GM23338 (cell line): ENCODE measurements at regions not wholly inside any gene's neighbourhood (a gene's known extent, or its start where the extent isn't known, plus 50 kb on each side); places are given as distances from the start of the nearest gene placed in this dataset.
A peak's percentile ranks its signal among the peaks of the same experiment; 100 is the strongest.

Experiments
- ATAC-seq: fragments of 200-7000 bp; cut with Tn5 transposase; 3 replicates; pipeline ENCODE4 v1.9.1; 2020
- DNase-seq: peaks from one replicate; pipeline ENCODE4 v3.0.0-alpha.2; 2015; ENCODE audit warnings: low spot score
- H2AFZ ChIP-seq: fragments of 200-600 bp; sonication (generic); 2 replicates; pipeline ENCODE4 v1.8.0; 2016; ENCODE audit warnings: antibody characterized with exemption, mild to moderate bottlenecking, moderate library complexity
- H3F3A ChIP-seq: fragments of 200-600 bp; sonication (generic); replicated peaks from 2 replicates; pipeline ENCODE4 v1.8.0; 2017; ENCODE audit warnings: antibody characterized with exemption, mixed run types, low read depth
- H3K27ac ChIP-seq: fragments of 200-600 bp; sonication (generic); 2 replicates; pipeline ENCODE4 v1.6.1; 2016; ENCODE audit warnings: low read depth
- H3K27me3 ChIP-seq: fragments of 200-600 bp; sonication (generic); 2 replicates; pipeline ENCODE4 v1.8.0; 2016; ENCODE audit warnings: mild to moderate bottlenecking, mixed run types, moderate library complexity; ENCODE audit not compliant: insufficient read depth
- H3K36me3 ChIP-seq: fragments of 200-600 bp; sonication (generic); 2 replicates; pipeline ENCODE4 v1.8.0; 2016; ENCODE audit warnings: mild to moderate bottlenecking; ENCODE audit not compliant: insufficient read depth
- H3K4me1 ChIP-seq: fragments of 200-600 bp; sonication (generic); 2 replicates; pipeline ENCODE4 v1.8.0; 2016; ENCODE audit warnings: mild to moderate bottlenecking, moderate library complexity; ENCODE audit not compliant: insufficient read depth
- H3K4me2 ChIP-seq: fragments of 200-600 bp; sonication (generic); 2 replicates; pipeline ENCODE4 v1.7.1; 2017; ENCODE audit warnings: mixed run types
- H3K4me3 ChIP-seq: fragments of 200-600 bp; sonication (generic); 2 replicates; pipeline ENCODE4 v1.6.1; 2016; ENCODE audit warnings: mixed run types
- H3K79me2 ChIP-seq: fragments of 200-600 bp; sonication (generic); replicated peaks from 2 replicates; pipeline ENCODE4 v1.8.0; 2017; ENCODE audit warnings: mild to moderate bottlenecking; ENCODE audit not compliant: insufficient read depth
- H3K9me2 ChIP-seq: fragments of 200-600 bp; sonication (generic); 2 replicates; pipeline ENCODE4 v1.8.0; 2017; ENCODE audit not compliant: insufficient read depth
- H4K20me1 ChIP-seq: fragments of 200-600 bp; sonication (generic); replicated peaks from 2 replicates; pipeline ENCODE4 v1.8.0; 2017; ENCODE audit warnings: mild to moderate bottlenecking; ENCODE audit not compliant: insufficient read depth
- H3K27ac Mint-ChIP-seq: 2 replicates; pipeline ENCODE4 v1.8.0; 2020; ENCODE audit warnings: inconsistent platforms, mild to moderate bottlenecking, moderate library complexity, mixed read lengths
- H3K27me3 Mint-ChIP-seq: 3 replicates; pipeline ENCODE4 v1.8.0; 2022; ENCODE audit warnings: low read depth, mild to moderate bottlenecking, moderate library complexity, mixed read lengths, inconsistent platforms; ENCODE audit not compliant: insufficient read depth, poor library complexity
- H3K36me3 Mint-ChIP-seq: 3 replicates; pipeline ENCODE4 v1.8.0; 2021; ENCODE audit warnings: low read depth, mild to moderate bottlenecking, inconsistent platforms, moderate library complexity, mixed read lengths
- H3K4me1 Mint-ChIP-seq: 3 replicates; pipeline ENCODE4 v1.8.0; 2020; ENCODE audit warnings: mild to moderate bottlenecking, inconsistent platforms, mixed read lengths
- H3K4me3 Mint-ChIP-seq: 3 replicates; pipeline ENCODE4 v1.8.0; 2021; ENCODE audit warnings: moderate library complexity, mild to moderate bottlenecking, inconsistent platforms, mixed read lengths
- H3K9me3 Mint-ChIP-seq: 3 replicates; pipeline ENCODE4 v1.8.0; 2020; ENCODE audit warnings: moderate library complexity, mild to moderate bottlenecking, inconsistent platforms, mixed read lengths
- CREB1 ChIP-seq: fragments of 250-450 bp; sonication (Bioruptor Pico); IDR thresholded peaks from 2 replicates; pipeline ENCODE4 v1.5.0; 2020; ENCODE audit warnings: low read depth, mild to moderate bottlenecking, moderate library complexity
- EZH2phosphoT487 ChIP-seq: fragments of 200-600 bp; sonication (generic); IDR thresholded peaks from one replicate; pipeline ENCODE4 v1.8.1; 2018; ENCODE audit warnings: antibody characterized with exemption; ENCODE audit not compliant: unreplicated experiment
- STAT1 ChIP-seq: IDR thresholded peaks from one replicate; pipeline ENCODE4 v1.6.1; 2016; ENCODE audit warnings: antibody characterized with exemption; ENCODE audit not compliant: unreplicated experiment
- TF ChIP-seq, protein P1 (sequence below): IDR thresholded peaks from 2 replicates; pipeline ENCODE4 v1.6.1; 2016; ENCODE audit warnings: antibody characterized with exemption
- TF ChIP-seq, protein P2 (sequence below): fragments of 250-450 bp; sonication (Bioruptor Pico); IDR thresholded peaks from 2 replicates; pipeline ENCODE4 v1.5.0; 2020; ENCODE audit warnings: mild to moderate bottlenecking, moderate library complexity

DNA sequence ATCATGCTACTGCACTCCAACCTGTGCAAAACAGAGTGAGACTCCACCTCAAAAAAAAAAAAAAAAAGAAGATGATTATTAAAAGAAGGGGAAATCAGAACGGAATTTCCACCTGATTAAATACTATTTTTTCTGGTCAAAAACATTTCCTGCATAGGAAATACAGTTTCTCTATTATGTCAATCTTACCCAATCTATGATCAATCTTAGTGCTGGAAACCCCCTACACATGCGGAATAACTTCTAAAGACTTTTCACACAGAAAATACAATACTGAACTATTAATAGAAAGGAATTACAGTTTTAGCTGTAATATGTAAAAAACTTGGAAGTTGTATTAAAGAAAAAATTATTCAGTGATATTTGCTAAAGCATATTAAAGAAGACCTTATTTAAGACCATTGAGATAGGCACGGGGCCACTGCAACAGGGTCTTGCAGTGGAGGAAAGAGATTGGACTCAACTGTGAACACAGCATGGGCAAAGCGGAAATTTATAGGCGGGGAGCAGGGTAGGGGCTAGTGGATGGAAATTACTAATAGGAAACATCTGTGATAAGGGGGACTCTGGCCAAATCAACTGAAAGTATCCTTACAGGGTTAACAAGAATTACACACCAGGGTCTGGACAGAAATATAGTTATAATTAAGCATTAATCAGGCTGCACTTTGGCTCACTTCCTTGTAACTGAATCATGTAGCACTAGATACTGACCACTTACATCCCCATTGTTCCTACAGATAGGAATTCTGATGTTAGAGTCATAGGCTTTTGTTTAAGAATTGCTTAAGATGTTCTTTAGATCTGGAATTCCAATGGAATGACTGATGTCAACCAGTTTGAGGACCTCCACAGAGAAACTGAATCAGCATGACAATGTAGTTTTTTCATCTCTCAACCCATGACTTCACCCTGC is 411.5 kb upstream of the DDI1 start:
- H3K4me1 Mint-ChIP-seq: peaks cover 18% of the 10 kb centered on the region
- peak; percentile 52; the same call in 2 of the 3 replicates for ATAC-seq
- TF ChIP-seq STAT1: no peak
- TF ChIP-seq CREB1 (CRISPR knock-in tag): no peak
- TF ChIP-seq EZH2phosphoT487: no peak
- TF ChIP-seq, protein P1, sequence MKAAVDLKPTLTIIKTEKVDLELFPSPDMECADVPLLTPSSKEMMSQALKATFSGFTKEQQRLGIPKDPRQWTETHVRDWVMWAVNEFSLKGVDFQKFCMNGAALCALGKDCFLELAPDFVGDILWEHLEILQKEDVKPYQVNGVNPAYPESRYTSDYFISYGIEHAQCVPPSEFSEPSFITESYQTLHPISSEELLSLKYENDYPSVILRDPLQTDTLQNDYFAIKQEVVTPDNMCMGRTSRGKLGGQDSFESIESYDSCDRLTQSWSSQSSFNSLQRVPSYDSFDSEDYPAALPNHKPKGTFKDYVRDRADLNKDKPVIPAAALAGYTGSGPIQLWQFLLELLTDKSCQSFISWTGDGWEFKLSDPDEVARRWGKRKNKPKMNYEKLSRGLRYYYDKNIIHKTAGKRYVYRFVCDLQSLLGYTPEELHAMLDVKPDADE: no peak
- TF ChIP-seq, protein P2, sequence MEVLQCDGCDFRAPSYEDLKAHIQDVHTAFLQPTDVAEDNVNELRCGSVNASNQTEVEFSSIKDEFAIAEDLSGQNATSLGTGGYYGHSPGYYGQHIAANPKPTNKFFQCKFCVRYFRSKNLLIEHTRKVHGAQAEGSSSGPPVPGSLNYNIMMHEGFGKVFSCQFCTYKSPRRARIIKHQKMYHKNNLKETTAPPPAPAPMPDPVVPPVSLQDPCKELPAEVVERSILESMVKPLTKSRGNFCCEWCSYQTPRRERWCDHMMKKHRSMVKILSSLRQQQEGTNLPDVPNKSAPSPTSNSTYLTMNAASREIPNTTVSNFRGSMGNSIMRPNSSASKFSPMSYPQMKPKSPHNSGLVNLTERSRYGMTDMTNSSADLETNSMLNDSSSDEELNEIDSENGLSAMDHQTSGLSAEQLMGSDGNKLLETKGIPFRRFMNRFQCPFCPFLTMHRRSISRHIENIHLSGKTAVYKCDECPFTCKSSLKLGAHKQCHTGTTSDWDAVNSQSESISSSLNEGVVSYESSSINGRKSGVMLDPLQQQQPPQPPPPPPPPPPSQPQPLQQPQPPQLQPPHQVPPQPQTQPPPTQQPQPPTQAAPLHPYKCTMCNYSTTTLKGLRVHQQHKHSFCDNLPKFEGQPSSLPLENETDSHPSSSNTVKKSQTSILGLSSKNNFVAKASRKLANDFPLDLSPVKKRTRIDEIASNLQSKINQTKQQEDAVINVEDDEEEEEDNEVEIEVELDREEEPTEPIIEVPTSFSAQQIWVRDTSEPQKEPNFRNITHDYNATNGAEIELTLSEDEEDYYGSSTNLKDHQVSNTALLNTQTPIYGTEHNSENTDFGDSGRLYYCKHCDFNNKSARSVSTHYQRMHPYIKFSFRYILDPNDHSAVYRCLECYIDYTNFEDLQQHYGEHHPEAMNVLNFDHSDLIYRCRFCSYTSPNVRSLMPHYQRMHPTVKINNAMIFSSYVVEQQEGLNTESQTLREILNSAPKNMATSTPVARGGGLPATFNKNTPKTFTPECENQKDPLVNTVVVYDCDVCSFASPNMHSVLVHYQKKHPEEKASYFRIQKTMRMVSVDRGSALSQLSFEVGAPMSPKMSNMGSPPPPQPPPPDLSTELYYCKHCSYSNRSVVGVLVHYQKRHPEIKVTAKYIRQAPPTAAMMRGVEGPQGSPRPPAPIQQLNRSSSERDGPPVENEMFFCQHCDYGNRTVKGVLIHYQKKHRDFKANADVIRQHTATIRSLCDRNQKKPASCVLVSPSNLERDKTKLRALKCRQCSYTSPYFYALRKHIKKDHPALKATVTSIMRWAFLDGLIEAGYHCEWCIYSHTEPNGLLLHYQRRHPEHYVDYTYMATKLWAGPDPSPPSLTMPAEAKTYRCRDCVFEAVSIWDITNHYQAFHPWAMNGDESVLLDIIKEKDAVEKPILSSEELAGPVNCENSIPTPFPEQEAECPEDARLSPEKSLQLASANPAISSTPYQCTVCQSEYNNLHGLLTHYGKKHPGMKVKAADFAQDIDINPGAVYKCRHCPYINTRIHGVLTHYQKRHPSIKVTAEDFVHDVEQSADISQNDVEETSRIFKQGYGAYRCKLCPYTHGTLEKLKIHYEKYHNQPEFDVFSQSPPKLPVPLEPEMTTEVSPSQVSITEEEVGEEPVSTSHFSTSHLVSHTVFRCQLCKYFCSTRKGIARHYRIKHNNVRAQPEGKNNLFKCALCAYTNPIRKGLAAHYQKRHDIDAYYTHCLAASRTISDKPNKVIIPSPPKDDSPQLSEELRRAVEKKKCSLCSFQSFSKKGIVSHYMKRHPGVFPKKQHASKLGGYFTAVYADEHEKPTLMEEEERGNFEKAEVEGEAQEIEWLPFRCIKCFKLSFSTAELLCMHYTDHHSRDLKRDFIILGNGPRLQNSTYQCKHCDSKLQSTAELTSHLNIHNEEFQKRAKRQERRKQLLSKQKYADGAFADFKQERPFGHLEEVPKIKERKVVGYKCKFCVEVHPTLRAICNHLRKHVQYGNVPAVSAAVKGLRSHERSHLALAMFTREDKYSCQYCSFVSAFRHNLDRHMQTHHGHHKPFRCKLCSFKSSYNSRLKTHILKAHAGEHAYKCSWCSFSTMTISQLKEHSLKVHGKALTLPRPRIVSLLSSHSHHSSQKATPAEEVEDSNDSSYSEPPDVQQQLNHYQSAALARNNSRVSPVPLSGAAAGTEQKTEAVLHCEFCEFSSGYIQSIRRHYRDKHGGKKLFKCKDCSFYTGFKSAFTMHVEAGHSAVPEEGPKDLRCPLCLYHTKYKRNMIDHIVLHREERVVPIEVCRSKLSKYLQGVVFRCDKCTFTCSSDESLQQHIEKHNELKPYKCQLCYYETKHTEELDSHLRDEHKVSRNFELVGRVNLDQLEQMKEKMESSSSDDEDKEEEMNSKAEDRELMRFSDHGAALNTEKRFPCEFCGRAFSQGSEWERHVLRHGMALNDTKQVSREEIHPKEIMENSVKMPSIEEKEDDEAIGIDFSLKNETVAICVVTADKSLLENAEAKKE (CRISPR knock-in tag): 0 out of 2 replicates have a peak, but pooled peaks have one; percentile 38
- no peaks in the 10 kb centered on the region; the same call in 2 of the 3 replicates for H3K36me3 Mint-ChIP-seq
- Histone ChIP-seq H3K4me2 (no peak overlapping the region), H3K4me1 (0 out of 2 replicates have a peak, but pooled peaks cover 5% of the 10 kb centered on the region), H3K4me3 (no peak overlapping the region), H3K27ac (no peak overlapping the region), H3F3A (no peaks in the 10 kb centered on the region), H3K36me3 (no peaks in the 10 kb centered on the region), H4K20me1 (no peaks in the 10 kb centered on the region), H3K79me2 (no peaks in the 10 kb centered on the region), H2AFZ (no peak overlapping the region), H3K27me3 (no peaks in the 10 kb centered on the region), H3K9me2 (peaks cover 14% of the 10 kb centered on the region; the same call in 1 of the 2 replicates)
- peak overlapping the region; percentile 67 for H3K27ac Mint-ChIP-seq
- peak; percentile 54 for DNase-seq
- no peak overlapping the region for H3K4me3 Mint-ChIP-seq
- H3K27me3 Mint-ChIP-seq: no peaks in the 10 kb centered on the region
- 0 out of 3 replicates have a peak, but pooled peaks cover 5% of the 10 kb centered on the region for H3K9me3 Mint-ChIP-seq
